Stomach (tissue), 8 donors: ENCODE measurements at regions not wholly inside any gene's neighbourhood (a gene's known extent, or its start where the extent isn't known, plus 50 kb on each side); places are given as distances from the start of the nearest gene placed in this dataset.

ENCODE experiments used
- DNase-seq, 2 donors: peaks; one replicate each; pipeline versions ENCODE4 v3.0.0 to v3.0.0-alpha.2; 2013 to 2019
- H3K27ac ChIP-seq, 5 donors: fragments of 200-600 bp in 4 of 5; sonication (generic) in 4 of 5; one replicate each; pipeline ENCODE4 v1.5.1; 2013 to 2019; ENCODE audit warnings: mild to moderate bottlenecking in 1 of 5, moderate library complexity in 1 of 5
- H3K27me3 ChIP-seq, 3 donors: fragments of 200-600 bp; sonication (generic); one replicate each; pipeline ENCODE4 v1.5.1; 2017 to 2019; ENCODE audit warnings: mixed run types in 1 of 3
- H3K36me3 ChIP-seq, 4 donors: fragments of 200-600 bp; sonication (generic); 1 replicate in 3 of 4; 2 replicates in 1 of 4; pipeline ENCODE4 v1.5.1; 2016 to 2019
- H3K4me1 ChIP-seq, 4 donors: fragments of 200-600 bp; sonication (generic); one replicate each; pipeline ENCODE4 v1.5.1; 2016 to 2019
- H3K4me3 ChIP-seq, 4 donors: fragments of 200-600 bp; sonication (generic) in 3 of 4; one replicate each; pipeline ENCODE4 v1.5.1; 2016 to 2019; ENCODE audit warnings: mild to moderate bottlenecking in 1 of 4
- H3K9me3 ChIP-seq, 4 donors: fragments of 200-600 bp; sonication (generic); one replicate each; pipeline ENCODE4 v1.5.1; 2016 to 2019
- EP300 ChIP-seq: sonication (generic); formaldehyde crosslinking; IDR thresholded peaks from one replicate; pipeline ENCODE4 v1.6.1; 2017; ENCODE audit warnings: antibody characterized with exemption
- POLR2A ChIP-seq, 4 donors: fragments of 450-650 bp; IDR thresholded peaks; one replicate each; pipeline ENCODE4 v1.6.1; 2016; ENCODE audit warnings: antibody characterized with exemption in 4 of 4, control low read depth in 2 of 4, mild to moderate bottlenecking in 1 of 4, moderate library complexity in 1 of 4
- POLR2AphosphoS5 ChIP-seq, 3 donors: sonication (generic); formaldehyde crosslinking; IDR thresholded peaks; one replicate each; pipeline ENCODE4 v1.6.1; 2016; ENCODE audit warnings: antibody characterized with exemption in 3 of 3
- WGBS, 5 donors: extraction: QIAGEN DNeasy Blood & Tissue Kit in 3 of 5; methylation state at CpG; one replicate each; pipeline versions ENCODE4 v1.1.5 to v1.1.7; 2013 to 2018; 5-methylcytosine and 5-hydroxymethylcytosine counted together
- intact Hi-C: fragments of 100-400 bp; cut with DNase I; formaldehyde crosslinking; loops from one replicate; pipeline ENCODE4 v1.15.1; 2023; ENCODE audit warnings: low total_unique reads
- TF ChIP-seq, protein P1 (sequence below), 7 experiments: fragments of 450-650 bp in 4 of 7; fragments of 200-600 bp in 3 of 7; sonication (generic) in 3 of 7; IDR thresholded peaks; one replicate each; pipeline ENCODE4 v1.5.1; 2016 to 2019; ENCODE audit warnings: antibody characterized with exemption in 7 of 7, control low read depth in 2 of 7, mild to moderate bottlenecking in 1 of 7
- donor health status: healthy with polysubstance abuse.
- donor health status: Bipolar disorder and iron deficiency.
- donor health status: healthy.

- H3K27me3 ChIP-seq = no peaks in the 10 kb centered on the region
- no peak for TF ChIP-seq POLR2AphosphoS5 (IDR thresholded peaks at IDR 0.05)
- TF ChIP-seq, protein P1, sequence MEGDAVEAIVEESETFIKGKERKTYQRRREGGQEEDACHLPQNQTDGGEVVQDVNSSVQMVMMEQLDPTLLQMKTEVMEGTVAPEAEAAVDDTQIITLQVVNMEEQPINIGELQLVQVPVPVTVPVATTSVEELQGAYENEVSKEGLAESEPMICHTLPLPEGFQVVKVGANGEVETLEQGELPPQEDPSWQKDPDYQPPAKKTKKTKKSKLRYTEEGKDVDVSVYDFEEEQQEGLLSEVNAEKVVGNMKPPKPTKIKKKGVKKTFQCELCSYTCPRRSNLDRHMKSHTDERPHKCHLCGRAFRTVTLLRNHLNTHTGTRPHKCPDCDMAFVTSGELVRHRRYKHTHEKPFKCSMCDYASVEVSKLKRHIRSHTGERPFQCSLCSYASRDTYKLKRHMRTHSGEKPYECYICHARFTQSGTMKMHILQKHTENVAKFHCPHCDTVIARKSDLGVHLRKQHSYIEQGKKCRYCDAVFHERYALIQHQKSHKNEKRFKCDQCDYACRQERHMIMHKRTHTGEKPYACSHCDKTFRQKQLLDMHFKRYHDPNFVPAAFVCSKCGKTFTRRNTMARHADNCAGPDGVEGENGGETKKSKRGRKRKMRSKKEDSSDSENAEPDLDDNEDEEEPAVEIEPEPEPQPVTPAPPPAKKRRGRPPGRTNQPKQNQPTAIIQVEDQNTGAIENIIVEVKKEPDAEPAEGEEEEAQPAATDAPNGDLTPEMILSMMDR (IDR thresholded peaks at IDR 0.05) = no peak
- no peak for TF ChIP-seq EP300
- TF ChIP-seq POLR2A (IDR thresholded peaks at IDR 0.05) = no peak
- no peaks in the 10 kb centered on the region for H3K36me3 ChIP-seq
- WGBS, 5 donors = 44 to 87% (median 80%) methylated on average over 1 of the region's 1 CpG
- H3K9me3 ChIP-seq = peaks cover 0 to 6% (median 2%) of the 10 kb centered on the region in 4 donors
- H3K27ac ChIP-seq = no peak overlapping the region
- no peaks in the 10 kb centered on the region for H3K4me1 ChIP-seq
- no peak for DNase-seq
- intact Hi-C loops = no loop called here
- no peak overlapping the region for H3K4me3 ChIP-seq
Measured at GRCh38 chr1:118692143-118692542, 296.0 kb downstream of the TBX15 start.

GRCh38 chr1:118688891-118689290 is 299.3 kb downstream of the TBX15 start:
- H3K36me3 ChIP-seq = no peaks in the 10 kb centered on the region
- no peak overlapping the region for H3K4me3 ChIP-seq
- no peaks in the 10 kb centered on the region for H3K4me1 ChIP-seq
- no peak overlapping the region for H3K27ac ChIP-seq
- no peaks in the 10 kb centered on the region for H3K27me3 ChIP-seq
- no peak for TF ChIP-seq EP300
- no peak for TF ChIP-seq POLR2AphosphoS5 (IDR thresholded peaks at IDR 0.05)
- no peak for TF ChIP-seq POLR2A (IDR thresholded peaks at IDR 0.05)
- TF ChIP-seq, protein P1 (IDR thresholded peaks at IDR 0.05) = no peak
- no peaks in the 10 kb centered on the region for H3K9me3 ChIP-seq
- no peak for DNase-seq
- 56 to 71% (median 63%) methylated on average over 2 of the region's 2 CpGs for WGBS, 5 donors
- intact Hi-C loops = no loop called here

GRCh38 chr1:118661769-118662320 is 326.3 kb downstream of the TBX15 start:
- WGBS, 5 donors = 67 to 84% (median 77%) methylated on average over 2 of the region's 2 CpGs
- H3K36me3 ChIP-seq = no peaks in the 10 kb centered on the region
- TF ChIP-seq, protein P1 (IDR thresholded peaks at IDR 0.05) = no peak
- TF ChIP-seq EP300 = no peak
- no peaks in the 10 kb centered on the region for H3K27me3 ChIP-seq
- DNase-seq = no peak
- no peak overlapping the region for H3K27ac ChIP-seq
- H3K9me3 ChIP-seq = peaks cover 0 to 4% (median 0%) of the 10 kb centered on the region in 4 donors
- no peak overlapping the region for H3K4me3 ChIP-seq
- no peaks in the 10 kb centered on the region for H3K4me1 ChIP-seq
- intact Hi-C loops = no loop called here

GRCh38 chr1:118660769-118661168 is 327.4 kb downstream of the TBX15 start:
- 11 to 47% (median 34%) methylated on average over 1 of the region's 1 CpG for WGBS, 5 donors
- DNase-seq = no peak
- Histone ChIP-seq H3K9me3 (peaks cover 0 to 4% (median 0%) of the 10 kb centered on the region in 4 donors), H3K4me1 (no peaks in the 10 kb centered on the region), H3K36me3 (no peaks in the 10 kb centered on the region), H3K27ac (no peak overlapping the region), H3K4me3 (no peak overlapping the region), H3K27me3 (no peaks in the 10 kb centered on the region)
- intact Hi-C loops = no loop called here
- TF ChIP-seq EP300 (no peak), POLR2A (IDR thresholded peaks at IDR 0.05) (no peak), POLR2AphosphoS5 (IDR thresholded peaks at IDR 0.05) (no peak)
- TF ChIP-seq, protein P1 (IDR thresholded peaks at IDR 0.05) = no peak
